Ishikawa (cell line): ENCODE measurements at regions not wholly inside any gene's neighbourhood (a gene's known extent, or its start where the extent isn't known, plus 50 kb on each side); places are given as distances from the start of the nearest gene placed in this dataset.

Source experiments
- CEBPB ChIP-seq: IDR thresholded peaks from 2 replicates; pipeline ENCODE4 v1.6.1; 2012
- CREB1 ChIP-seq: IDR thresholded peaks from 2 replicates; pipeline ENCODE4 v1.6.1; 2012; ENCODE audit warnings: low read depth
- EGR1 ChIP-seq: IDR thresholded peaks from 2 replicates; pipeline ENCODE4 v1.6.1; 2012
- EP300 ChIP-seq: IDR thresholded peaks from 2 replicates; pipeline ENCODE4 v1.6.1; 2012; ENCODE audit warnings: borderline replicate concordance
- FOXM1 ChIP-seq: IDR thresholded peaks from 2 replicates; pipeline ENCODE4 v1.6.1; 2012; ENCODE audit warnings: low read depth, borderline replicate concordance
- NFIC ChIP-seq: IDR thresholded peaks from 2 replicates; pipeline ENCODE4 v1.6.1; 2012
- RAD21 ChIP-seq: IDR thresholded peaks from 2 replicates; pipeline ENCODE4 v1.6.1; 2012; ENCODE audit warnings: low read depth
- REST ChIP-seq: IDR thresholded peaks from 2 replicates; pipeline ENCODE4 v1.6.1; 2012; ENCODE audit warnings: low read depth, mild to moderate bottlenecking
- TAF1 ChIP-seq: IDR thresholded peaks from 2 replicates; pipeline ENCODE4 v1.6.1; 2012; ENCODE audit warnings: low read depth, mild to moderate bottlenecking
- TCF12 ChIP-seq: IDR thresholded peaks from 2 replicates; pipeline ENCODE4 v1.6.1; 2012; ENCODE audit warnings: low read depth
- TEAD4 ChIP-seq: IDR thresholded peaks from 2 replicates; pipeline ENCODE4 v1.6.1; 2012
- USF1 ChIP-seq: IDR thresholded peaks from 2 replicates; pipeline ENCODE4 v1.6.1; 2012
- YY1 ChIP-seq: IDR thresholded peaks from 2 replicates; pipeline ENCODE4 v1.6.1; 2012; ENCODE audit warnings: low read depth
- ZBTB7A ChIP-seq: IDR thresholded peaks from 2 replicates; pipeline ENCODE4 v1.6.1; 2012; ENCODE audit warnings: low read depth
- TF ChIP-seq, protein P1 (sequence below): IDR thresholded peaks from 2 replicates; pipeline ENCODE4 v1.6.1; 2012

- no peak for TF ChIP-seq REST
- TF ChIP-seq YY1, result no peak
- TF ChIP-seq, protein P1, sequence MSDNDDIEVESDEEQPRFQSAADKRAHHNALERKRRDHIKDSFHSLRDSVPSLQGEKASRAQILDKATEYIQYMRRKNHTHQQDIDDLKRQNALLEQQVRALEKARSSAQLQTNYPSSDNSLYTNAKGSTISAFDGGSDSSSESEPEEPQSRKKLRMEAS, result no peak
- TF ChIP-seq RAD21, result no peak
- no peak for TF ChIP-seq ZBTB7A
- TF ChIP-seq CREB1, result no peak
- TF ChIP-seq CEBPB, result no peak
- no peak for TF ChIP-seq FOXM1
- no peak for TF ChIP-seq TCF12
- no peak for TF ChIP-seq NFIC
- TF ChIP-seq TEAD4, result no peak
- no peak for TF ChIP-seq EP300
- no peak for TF ChIP-seq EGR1
- TF ChIP-seq USF1, result no peak
- TF ChIP-seq TAF1, result no peak
These were observed 130.8 kb upstream of the LNX1 start for GRCh38 chr4:53722110-53722509.

DNA sequence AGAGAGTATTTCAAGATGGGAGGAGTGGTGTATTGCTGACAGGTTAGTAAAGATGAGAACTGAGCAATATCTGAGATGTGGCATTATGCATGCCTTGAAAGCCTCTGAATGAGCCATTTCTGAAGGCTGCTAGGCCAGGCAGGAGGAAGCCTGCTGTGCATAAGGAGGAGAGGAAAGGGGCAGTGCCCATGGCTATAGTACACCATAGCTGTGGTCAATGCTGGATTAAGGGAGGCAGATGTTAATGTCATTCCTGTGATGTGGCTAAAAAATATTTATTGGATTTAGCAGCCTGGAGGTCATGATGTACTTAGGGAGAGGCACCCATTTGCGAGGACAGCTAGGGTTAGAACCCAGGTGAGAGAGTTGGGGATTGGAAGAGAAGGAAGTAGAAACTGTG, 130.0 kb upstream of the LNX1 start:
- TF ChIP-seq REST (no peak), TEAD4 (no peak), EGR1 (no peak), YY1 (no peak), FOXM1 (no peak), CREB1 (no peak)
- TF ChIP-seq, protein P1, result no peak

- TF ChIP-seq RAD21 (no peak), ZBTB7A (no peak), EGR1 (no peak), TEAD4 (no peak), CEBPB (no peak), TCF12 (no peak), REST (no peak), EP300 (no peak), NFIC (no peak)
These were observed 129.5 kb upstream of the LNX1 start for GRCh38 chr4:53720776-53721175.

DNA sequence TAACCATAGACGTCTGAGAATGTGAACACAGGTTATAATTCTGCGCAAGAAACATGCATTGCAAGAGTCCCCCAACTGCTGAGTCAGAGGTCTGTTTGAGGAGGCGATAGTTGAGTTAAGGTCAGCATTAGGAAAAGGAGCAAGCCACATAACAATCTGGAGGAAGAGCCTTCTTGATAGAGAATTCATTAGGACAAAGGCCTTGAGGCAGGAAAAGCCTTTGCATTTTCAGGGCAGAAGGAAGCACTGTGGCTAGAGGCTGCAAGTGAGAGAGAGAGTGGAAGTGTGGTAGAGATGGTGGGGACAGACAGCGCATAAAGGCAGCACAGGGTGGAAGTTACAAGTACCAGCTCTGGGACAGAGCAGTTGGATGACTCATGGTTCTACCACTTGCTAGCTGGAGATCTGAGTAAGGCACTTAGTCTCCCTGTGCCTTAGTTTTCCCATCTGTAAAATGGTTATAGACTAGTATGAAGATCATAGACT, 125.8 kb upstream of the LNX1 start:
- TF ChIP-seq ZBTB7A, result no peak
- TF ChIP-seq, protein P1, result no peak
- TF ChIP-seq TEAD4, result no peak
- TF ChIP-seq REST, result no peak
- no peak for TF ChIP-seq FOXM1
- no peak for TF ChIP-seq EGR1
- TF ChIP-seq NFIC, result no peak
- no peak for TF ChIP-seq TCF12
- no peak for TF ChIP-seq EP300
- no peak for TF ChIP-seq TAF1
